Neuronal stem cell (in vitro differentiated cells): ENCODE measurements at regions not wholly inside any gene's neighbourhood (a gene's known extent, or its start where the extent isn't known, plus 50 kb on each side); places are given as distances from the start of the nearest gene placed in this dataset.

Experiments
- DNase-seq: peaks from one replicate; pipeline ENCODE4 v3.0.0-alpha.2; 2013; ENCODE audit warnings: low spot score
- H2AFZ ChIP-seq: one replicate; pipeline ENCODE4 v1.6.1; 2013; ENCODE audit warnings: mild to moderate bottlenecking, low read length, inconsistent platforms
- H2AK5ac ChIP-seq: 2 replicates; pipeline ENCODE4 v1.6.1; 2013; ENCODE audit warnings: low read depth, mild to moderate bottlenecking, inconsistent platforms, low read length, moderate library complexity, mixed read lengths
- H2BK120ac ChIP-seq: 2 replicates; pipeline ENCODE4 v1.6.1; 2013; ENCODE audit warnings: low read depth, mild to moderate bottlenecking, inconsistent platforms, low read length, moderate library complexity, mixed read lengths
- H2BK12ac ChIP-seq: one replicate; pipeline ENCODE4 v1.6.1; 2013; ENCODE audit warnings: low read length, inconsistent platforms
- H2BK15ac ChIP-seq: 2 replicates; pipeline ENCODE4 v1.6.1; 2013; ENCODE audit warnings: mild to moderate bottlenecking, low read length, inconsistent platforms, mixed read lengths
- H2BK5ac ChIP-seq: one replicate; pipeline ENCODE4 v1.6.1; 2013; ENCODE audit warnings: inconsistent platforms, mild to moderate bottlenecking, low read length, moderate library complexity
- H3K14ac ChIP-seq: one replicate; pipeline ENCODE4 v1.6.1; 2013; ENCODE audit warnings: low read length, inconsistent platforms
- H3K18ac ChIP-seq: 2 replicates; pipeline ENCODE4 v1.6.1; 2013; ENCODE audit warnings: low read length, inconsistent platforms
- H3K23ac ChIP-seq: 2 replicates; pipeline ENCODE4 v1.6.1; 2013; ENCODE audit warnings: low read depth, mild to moderate bottlenecking, mixed read lengths, low read length, inconsistent platforms; ENCODE audit not compliant: poor library complexity
- H3K27ac ChIP-seq: replicated peaks from 3 replicates; pipeline ENCODE4 v1.5.1; 2013; ENCODE audit warnings: low read length, inconsistent platforms
- H3K27me3 ChIP-seq, 3 experiments: 2 replicates each; pipeline ENCODE4 v1.6.1; 2013; ENCODE audit warnings: low read length in 3 of 3, mild to moderate bottlenecking in 2 of 3, inconsistent platforms in 1 of 3, low read depth in 1 of 3, mixed read lengths in 1 of 3, moderate library complexity in 1 of 3; ENCODE audit not compliant: control insufficient read depth in 3 of 3, insufficient read depth in 3 of 3
- H3K36me3 ChIP-seq, 2 donors: replicated peaks in 1 of 2; 2 replicates each; pipeline ENCODE4 v1.6.1; 2013; ENCODE audit warnings: low read length in 2 of 2; ENCODE audit not compliant: control insufficient read depth in 2 of 2, insufficient read depth in 2 of 2
- H3K4ac ChIP-seq: 2 replicates; pipeline ENCODE4 v1.6.1; 2013; ENCODE audit warnings: inconsistent platforms, mild to moderate bottlenecking, low read length, moderate library complexity
- H3K4me1 ChIP-seq, 2 donors: 1 replicate in 1 of 2; 2 replicates in 1 of 2; pipeline ENCODE4 v1.6.1; 2013; ENCODE audit warnings: low read length in 2 of 2, low read depth in 1 of 2; ENCODE audit not compliant: control insufficient read depth in 2 of 2, insufficient read depth in 1 of 2
- H3K4me2 ChIP-seq: one replicate; pipeline ENCODE4 v1.6.1; 2013; ENCODE audit warnings: mild to moderate bottlenecking, low read length, inconsistent platforms; ENCODE audit not compliant: insufficient read depth, poor library complexity, severe bottlenecking
- H3K4me3 ChIP-seq, 2 donors: 2 replicates each; pipeline ENCODE4 v1.5.1; 2013; ENCODE audit warnings: low read length in 2 of 2, mild to moderate bottlenecking in 2 of 2, inconsistent platforms in 1 of 2, moderate library complexity in 1 of 2
- H3K79me1 ChIP-seq: one replicate; pipeline ENCODE4 v1.6.1; 2013; ENCODE audit warnings: low read depth, mild to moderate bottlenecking, inconsistent platforms, low read length, moderate library complexity
- H3K9ac ChIP-seq: one replicate; pipeline ENCODE4 v1.6.1; 2013; ENCODE audit warnings: mild to moderate bottlenecking, low read depth, low read length, inconsistent platforms; ENCODE audit not compliant: poor library complexity
- H3K9me3 ChIP-seq, 2 donors: replicated peaks in 1 of 2; 2 replicates each; pipeline versions ENCODE3 to v1.6.1; 2013; ENCODE audit warnings: low read length in 2 of 2, mild to moderate bottlenecking in 2 of 2, inconsistent platforms in 1 of 2, low read depth in 1 of 2, mixed read lengths in 1 of 2, moderate library complexity in 1 of 2; ENCODE audit not compliant: control insufficient read depth in 2 of 2, insufficient read depth in 1 of 2
- H4K8ac ChIP-seq: one replicate; pipeline ENCODE4 v1.6.1; 2013; ENCODE audit warnings: low read depth, mild to moderate bottlenecking, inconsistent platforms, low read length, moderate library complexity
- H4K91ac ChIP-seq: one replicate; pipeline ENCODE4 v1.6.1; 2013; ENCODE audit warnings: low read length, low read depth, mild to moderate bottlenecking, inconsistent platforms; ENCODE audit not compliant: poor library complexity
- WGBS, 2 donors: extraction: QIAGEN DNeasy Blood & Tissue Kit; methylation state at CpG; one replicate each; pipeline ENCODE4 v1.1.7; 2013; ENCODE audit warnings: missing lambda C conversion rate in 2 of 2, mixed read lengths in 1 of 2; ENCODE audit not compliant: insufficient read length in 2 of 2, insufficient replicate concordance in 1 of 2; ENCODE audit errors: extremely low coverage in 2 of 2; 5-methylcytosine and 5-hydroxymethylcytosine counted together

DNA sequence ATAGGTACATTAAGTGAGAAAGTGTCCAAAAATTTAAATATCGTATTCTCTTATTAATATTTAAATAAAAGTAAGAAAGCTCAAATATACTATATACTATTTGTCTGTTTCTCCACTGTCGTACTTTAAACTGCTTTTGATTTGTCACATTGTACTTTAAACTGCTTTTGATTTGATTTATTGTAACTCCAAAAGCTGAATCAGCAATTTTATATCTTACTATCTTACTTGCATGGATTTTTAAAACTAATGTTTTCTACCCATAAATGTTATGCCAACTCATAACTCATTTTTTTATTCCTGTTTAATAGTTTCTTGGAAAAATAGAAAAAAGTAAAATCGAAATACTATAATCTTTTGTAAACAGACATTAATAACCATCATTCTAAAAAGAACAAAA, 1128.2 kb upstream of the ACVR2A start:
- Histone ChIP-seq H3K27ac (no peak overlapping the region), H3K18ac (no peak overlapping the region), H2BK120ac (no peak overlapping the region), H2BK12ac (no peak overlapping the region), H3K36me3 (no peaks in the 10 kb centered on the region), H3K27me3 (no peaks in the 10 kb centered on the region), H3K23ac (no peak overlapping the region), H3K9ac (no peak overlapping the region), H3K4me2 (no peak overlapping the region), H3K9me3 (peaks cover 2 to 7% of the 10 kb centered on the region in 2 donors), H3K4ac (no peak overlapping the region), H2BK15ac (no peak overlapping the region), H2AFZ (no peak overlapping the region), H2AK5ac (no peak overlapping the region), H3K14ac (no peak overlapping the region), H2BK5ac (no peak overlapping the region), H3K4me1 (no peaks in the 10 kb centered on the region), H3K4me3 (no peak overlapping the region), H3K79me1 (no peaks in the 10 kb centered on the region), H4K91ac (no peak overlapping the region), H4K8ac (no peak overlapping the region)
- no peak for DNase-seq
- WGBS, 2 donors, result no CpG with 5 or more reads among the region's 3 CpGs

DNA sequence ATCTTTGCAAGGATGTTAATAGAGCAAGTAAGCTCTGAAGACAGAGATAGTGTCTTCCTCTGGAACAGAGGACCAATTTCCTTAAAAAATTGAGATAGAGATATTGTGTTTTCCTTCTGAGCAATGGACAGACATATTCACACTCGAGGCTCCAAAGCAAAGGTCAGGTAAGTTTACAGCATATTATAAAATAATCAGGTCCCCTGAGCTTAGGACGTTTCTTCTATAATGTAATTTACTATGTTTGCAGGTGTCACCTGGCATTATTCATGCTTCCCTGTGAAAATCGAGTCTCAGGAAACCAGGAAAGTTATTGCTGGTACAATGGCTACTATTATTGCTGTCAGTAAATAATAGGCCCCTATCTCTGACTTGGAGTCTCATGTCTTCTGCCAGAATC, 1135.8 kb upstream of the ACVR2A start:
- Histone ChIP-seq H4K8ac (no peak overlapping the region), H2AK5ac (no peak overlapping the region), H2BK5ac (no peak overlapping the region), H2AFZ (no peak overlapping the region), H3K18ac (no peak overlapping the region), H3K9me3 (no peaks in the 10 kb centered on the region), H3K27ac (no peak overlapping the region), H3K4me3 (no peak overlapping the region), H3K4me1 (no peaks in the 10 kb centered on the region), H3K9ac (no peak overlapping the region), H2BK15ac (no peak overlapping the region), H2BK12ac (no peak overlapping the region), H3K14ac (no peak overlapping the region), H2BK120ac (no peak overlapping the region), H3K4me2 (no peak overlapping the region), H3K4ac (no peak overlapping the region), H3K79me1 (no peaks in the 10 kb centered on the region), H3K36me3 (no peaks in the 10 kb centered on the region), H4K91ac (no peak overlapping the region), H3K23ac (no peak overlapping the region), H3K27me3 (no peaks in the 10 kb centered on the region)
- no CpG with 5 or more reads among the region's 3 CpGs for WGBS, 2 donors
- no peak for DNase-seq

DNA sequence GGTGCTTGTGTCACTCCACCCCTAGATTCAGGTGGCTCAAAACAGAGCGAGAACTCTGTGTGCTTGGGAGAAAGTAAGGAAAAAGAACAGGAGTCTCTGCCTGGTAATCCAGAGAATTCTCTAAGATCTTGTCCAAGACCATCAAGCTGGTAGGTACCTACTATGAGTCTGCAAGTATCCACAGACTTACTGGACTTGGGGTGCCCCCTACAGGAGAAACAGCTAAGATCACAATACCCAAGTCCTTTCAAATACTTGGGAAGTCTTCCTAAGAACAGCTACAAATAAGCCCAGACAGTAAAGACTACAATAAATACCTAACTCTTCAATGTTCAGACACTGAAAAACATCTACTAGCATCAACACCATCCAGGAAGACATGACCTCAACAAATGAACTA, 1143.6 kb upstream of the ACVR2A start:
- Histone ChIP-seq H2AFZ (no peak overlapping the region), H3K9me3 (peaks cover 0 to 16% of the 10 kb centered on the region in 2 donors), H3K9ac (no peak overlapping the region), H2BK15ac (no peak overlapping the region), H3K23ac (no peak overlapping the region), H2BK120ac (no peak overlapping the region), H4K8ac (no peak overlapping the region), H3K27me3 (no peaks in the 10 kb centered on the region), H3K36me3 (no peaks in the 10 kb centered on the region), H3K14ac (no peak overlapping the region), H3K79me1 (no peaks in the 10 kb centered on the region), H3K18ac (no peak overlapping the region), H2BK5ac (no peak overlapping the region), H3K4me3 (no peak overlapping the region), H4K91ac (no peak overlapping the region), H3K4me1 (no peaks in the 10 kb centered on the region), H2AK5ac (no peak overlapping the region), H3K27ac (no peak overlapping the region), H3K4ac (no peak overlapping the region), H3K4me2 (no peak overlapping the region), H2BK12ac (no peak overlapping the region)
- no peak for DNase-seq
- no CpG with 5 or more reads among the region's 1 CpG for WGBS, 2 donors

DNA sequence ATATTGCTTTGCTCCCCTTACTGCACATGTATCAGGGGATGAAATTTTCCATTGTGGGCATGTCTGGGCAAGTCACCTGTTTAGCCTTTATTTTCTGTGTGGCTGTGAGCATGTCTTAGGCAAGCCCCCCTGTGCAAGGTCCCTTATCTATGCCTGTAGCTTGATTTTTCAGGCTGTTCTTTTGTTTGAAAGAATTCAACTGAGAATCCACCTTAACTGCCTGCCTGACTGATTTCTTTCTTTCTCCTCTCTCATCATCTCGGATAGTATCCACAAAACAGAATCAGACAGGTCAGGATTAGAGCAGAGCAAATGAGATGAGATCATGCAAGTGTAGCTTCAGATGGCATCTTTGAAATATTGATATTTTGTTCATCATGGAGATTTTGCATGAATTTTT, 1147.5 kb upstream of the ACVR2A start:
- no peak for DNase-seq
- no peak overlapping the region for H4K8ac ChIP-seq
- H3K4ac ChIP-seq, result no peak overlapping the region
- H3K9me3 ChIP-seq, result peaks cover 0 to 16% of the 10 kb centered on the region in 2 donors
- no peak overlapping the region for H3K9ac ChIP-seq
- H3K23ac ChIP-seq, result no peak overlapping the region
- no peak overlapping the region for H2AK5ac ChIP-seq
- no peak overlapping the region for H2BK15ac ChIP-seq
- H2AFZ ChIP-seq, result no peak overlapping the region
- no peak overlapping the region for H3K27ac ChIP-seq
- H3K27me3 ChIP-seq, result no peaks in the 10 kb centered on the region
- H2BK12ac ChIP-seq, result no peak overlapping the region
- H3K4me3 ChIP-seq, result no peak overlapping the region
- no peak overlapping the region for H2BK120ac ChIP-seq
- WGBS, 2 donors, result no CpG with 5 or more reads among the region's 1 CpG
- H3K79me1 ChIP-seq, result no peaks in the 10 kb centered on the region
- no peak overlapping the region for H3K18ac ChIP-seq
- no peak overlapping the region for H3K14ac ChIP-seq
- H3K4me1 ChIP-seq, result no peaks in the 10 kb centered on the region
- no peak overlapping the region for H2BK5ac ChIP-seq
- no peak overlapping the region for H4K91ac ChIP-seq
- H3K4me2 ChIP-seq, result no peak overlapping the region
- no peaks in the 10 kb centered on the region for H3K36me3 ChIP-seq
